A673 (cell line): ENCODE measurements at regions not wholly inside any gene's neighbourhood (a gene's known extent, or its start where the extent isn't known, plus 50 kb on each side); places are given as distances from the start of the nearest gene placed in this dataset.

Experiments
- EZH2 ChIP-seq: fragments of 200-600 bp; sonication (generic); IDR thresholded peaks from 2 replicates; pipeline ENCODE4 v1.6.1; 2017; ENCODE audit warnings: borderline replicate concordance, low read depth, mild to moderate bottlenecking, mixed read lengths, antibody characterized with exemption, low read length; ENCODE audit not compliant: poor library complexity, severe bottlenecking
- TF ChIP-seq, protein P1 (sequence below): fragments of 300-800, 200-600 bp; sonication (generic); conservative IDR thresholded peaks from 2 replicates; pipeline ENCODE4 v1.5.1; 2017; ENCODE audit warnings: low read depth, mild to moderate bottlenecking, antibody characterized with exemption, low read length, moderate library complexity, mixed read lengths

DNA sequence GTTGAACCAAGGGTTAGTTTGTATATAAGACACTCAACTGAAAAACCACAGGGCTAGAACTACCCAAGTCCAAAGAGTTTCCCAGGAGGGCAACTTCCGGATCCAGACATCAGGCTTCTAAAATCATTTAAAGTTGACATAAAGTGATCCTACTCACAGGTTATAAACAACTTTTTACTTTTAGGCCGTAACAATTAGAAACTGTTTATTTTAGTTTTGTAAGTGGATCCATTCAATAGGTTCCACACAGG, 454.6 kb downstream of the MEIS1 start:
- TF ChIP-seq, protein P1, sequence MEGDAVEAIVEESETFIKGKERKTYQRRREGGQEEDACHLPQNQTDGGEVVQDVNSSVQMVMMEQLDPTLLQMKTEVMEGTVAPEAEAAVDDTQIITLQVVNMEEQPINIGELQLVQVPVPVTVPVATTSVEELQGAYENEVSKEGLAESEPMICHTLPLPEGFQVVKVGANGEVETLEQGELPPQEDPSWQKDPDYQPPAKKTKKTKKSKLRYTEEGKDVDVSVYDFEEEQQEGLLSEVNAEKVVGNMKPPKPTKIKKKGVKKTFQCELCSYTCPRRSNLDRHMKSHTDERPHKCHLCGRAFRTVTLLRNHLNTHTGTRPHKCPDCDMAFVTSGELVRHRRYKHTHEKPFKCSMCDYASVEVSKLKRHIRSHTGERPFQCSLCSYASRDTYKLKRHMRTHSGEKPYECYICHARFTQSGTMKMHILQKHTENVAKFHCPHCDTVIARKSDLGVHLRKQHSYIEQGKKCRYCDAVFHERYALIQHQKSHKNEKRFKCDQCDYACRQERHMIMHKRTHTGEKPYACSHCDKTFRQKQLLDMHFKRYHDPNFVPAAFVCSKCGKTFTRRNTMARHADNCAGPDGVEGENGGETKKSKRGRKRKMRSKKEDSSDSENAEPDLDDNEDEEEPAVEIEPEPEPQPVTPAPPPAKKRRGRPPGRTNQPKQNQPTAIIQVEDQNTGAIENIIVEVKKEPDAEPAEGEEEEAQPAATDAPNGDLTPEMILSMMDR: no peak
- TF ChIP-seq EZH2: no peak
